K562 (cell line): ENCODE measurements at regions not wholly inside any gene's neighbourhood (a gene's known extent, or its start where the extent isn't known, plus 50 kb on each side); places are given as distances from the start of the nearest gene placed in this dataset.
"Not testable (repeated sequence)": the region's sequence is repeated elsewhere in the genome, so short reads cannot be mapped to it uniquely, and the experiment has no call there.

Source experiments
- CREM ChIP-seq: IDR thresholded peaks from 2 replicates; pipeline ENCODE4 v1.6.1; 2014; ENCODE audit warnings: antibody characterized with exemption, low read depth
- CTCF ChIP-seq, 3 experiments: IDR thresholded peaks in 2 of 3; conservative IDR thresholded peaks in 1 of 3; 2 replicates each; pipeline ENCODE4 v1.5.1; 2011 to 2012; ENCODE audit warnings: low read length in 3 of 3, mild to moderate bottlenecking in 3 of 3, control low read depth in 2 of 3, improper control_type of control experiment in 1 of 3, inconsistent platforms in 1 of 3, low read depth in 1 of 3, mixed read lengths in 1 of 3, moderate library complexity in 1 of 3; ENCODE audit not compliant: insufficient read depth in 2 of 3
- E2F6 ChIP-seq, 2 experiments: IDR thresholded peaks; 2 replicates each; pipeline ENCODE4 v1.6.1; 2011; ENCODE audit warnings: borderline replicate concordance in 1 of 2, control low read depth in 1 of 2, low read depth in 1 of 2, low read length in 1 of 2, mild to moderate bottlenecking in 1 of 2, mixed read lengths in 1 of 2, moderate library complexity in 1 of 2; ENCODE audit not compliant: insufficient read depth in 1 of 2, insufficient read length in 1 of 2, poor library complexity in 1 of 2, severe bottlenecking in 1 of 2; ENCODE audit errors: extremely low read depth in 1 of 2
- EHMT2 ChIP-seq: fragments of 450-650 bp; IDR thresholded peaks from 2 replicates; pipeline ENCODE4 v1.6.1; 2018; ENCODE audit warnings: antibody characterized with exemption
- EZH2 ChIP-seq: IDR thresholded peaks from 2 replicates; pipeline ENCODE4 v1.6.1; 2012; ENCODE audit warnings: low read depth, mild to moderate bottlenecking, inconsistent platforms, low read length, borderline replicate concordance
- POLR2A ChIP-seq: fragments of 450-650 bp; conservative IDR thresholded peaks from 2 replicates; pipeline ENCODE4 v1.6.1; 2016
- POLR2AphosphoS5 ChIP-seq: IDR thresholded peaks from 2 replicates; pipeline ENCODE4 v1.6.1; 2011; ENCODE audit warnings: mild to moderate bottlenecking, low read depth, low read length, moderate library complexity; ENCODE audit not compliant: control insufficient read depth, insufficient read depth
- SMAD2 ChIP-seq: fragments of 150-350 bp; IDR thresholded peaks from 2 replicates; pipeline ENCODE4 v1.6.1; 2014; ENCODE audit warnings: low read depth, mild to moderate bottlenecking, low read length
- SREBF2 ChIP-seq: sonication (generic); formaldehyde crosslinking; IDR thresholded peaks from 2 replicates; pipeline ENCODE4 v1.4.0; 2020; ENCODE audit warnings: mild to moderate bottlenecking, missing genetic modification reagents

GRCh38 chr12:11998307-11998943 is 72.3 kb upstream of the BCL2L14 start:
- TF ChIP-seq CREM; POLR2AphosphoS5; CTCF (IDR thresholded peaks at IDR 0.05 in 2 of 3, conservative IDR thresholded peaks at IDR 0.05 in 1 of 3; ENCODE audit: insufficient read depth in 2 of 3, low read depth in 1 of 3, low read length in 3 of 3); EHMT2; EZH2; SREBF2 (CRISPR knock-in tag); E2F6 (IDR thresholded peaks at IDR 0.05; ENCODE audit: borderline replicate concordance in 1 of 2, extremely low read depth in 1 of 2, insufficient read depth in 1 of 2, insufficient read length in 1 of 2, low read depth in 1 of 2, low read length in 1 of 2, poor library complexity in 1 of 2, severe bottlenecking in 1 of 2); POLR2A; SMAD2: not testable (repeated sequence)
